ENCODE measurements at regions not wholly inside any gene's neighbourhood (a gene's known extent, or its start where the extent isn't known, plus 50 kb on each side); places are given as distances from the start of the nearest gene placed in this dataset.

GRCh38 chr3:95670765-95671164 is 1143.6 kb upstream of the EPHA6 start:
- TF ChIP-seq, protein P1, sequence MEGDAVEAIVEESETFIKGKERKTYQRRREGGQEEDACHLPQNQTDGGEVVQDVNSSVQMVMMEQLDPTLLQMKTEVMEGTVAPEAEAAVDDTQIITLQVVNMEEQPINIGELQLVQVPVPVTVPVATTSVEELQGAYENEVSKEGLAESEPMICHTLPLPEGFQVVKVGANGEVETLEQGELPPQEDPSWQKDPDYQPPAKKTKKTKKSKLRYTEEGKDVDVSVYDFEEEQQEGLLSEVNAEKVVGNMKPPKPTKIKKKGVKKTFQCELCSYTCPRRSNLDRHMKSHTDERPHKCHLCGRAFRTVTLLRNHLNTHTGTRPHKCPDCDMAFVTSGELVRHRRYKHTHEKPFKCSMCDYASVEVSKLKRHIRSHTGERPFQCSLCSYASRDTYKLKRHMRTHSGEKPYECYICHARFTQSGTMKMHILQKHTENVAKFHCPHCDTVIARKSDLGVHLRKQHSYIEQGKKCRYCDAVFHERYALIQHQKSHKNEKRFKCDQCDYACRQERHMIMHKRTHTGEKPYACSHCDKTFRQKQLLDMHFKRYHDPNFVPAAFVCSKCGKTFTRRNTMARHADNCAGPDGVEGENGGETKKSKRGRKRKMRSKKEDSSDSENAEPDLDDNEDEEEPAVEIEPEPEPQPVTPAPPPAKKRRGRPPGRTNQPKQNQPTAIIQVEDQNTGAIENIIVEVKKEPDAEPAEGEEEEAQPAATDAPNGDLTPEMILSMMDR (IDR thresholded peaks at IDR 0.05) = no peak
- TF ChIP-seq POLR2A (IDR thresholded peaks at IDR 0.05) = no peak
- no peak overlapping the region for H3K27ac ChIP-seq
- DNase-seq = no peak
- no peaks in the 10 kb centered on the region for H3K36me3 ChIP-seq (replicated peaks in 1 of 2)
- no peaks in the 10 kb centered on the region for H3K9me3 ChIP-seq (replicated peaks in 1 of 3)
- H3K27me3 ChIP-seq = no peaks in the 10 kb centered on the region
- no peak overlapping the region for H3K4me3 ChIP-seq
- intact Hi-C loops (cut with DNase I) = no loop called here
- H3K4me1 ChIP-seq (replicated peaks in 1 of 2) = no peaks in the 10 kb centered on the region
- WGBS, 4 donors = 79 to 94% (median 89%) methylated on average over 3 of the region's 3 CpGs

GRCh38 chr3:95673215-95673614 is 1141.2 kb upstream of the EPHA6 start:
- 80 to 92% (median 87%) methylated on average over 2 to 3 of the region's 3 CpGs for WGBS, 4 donors
- H3K27ac ChIP-seq = no peak overlapping the region

DNA sequence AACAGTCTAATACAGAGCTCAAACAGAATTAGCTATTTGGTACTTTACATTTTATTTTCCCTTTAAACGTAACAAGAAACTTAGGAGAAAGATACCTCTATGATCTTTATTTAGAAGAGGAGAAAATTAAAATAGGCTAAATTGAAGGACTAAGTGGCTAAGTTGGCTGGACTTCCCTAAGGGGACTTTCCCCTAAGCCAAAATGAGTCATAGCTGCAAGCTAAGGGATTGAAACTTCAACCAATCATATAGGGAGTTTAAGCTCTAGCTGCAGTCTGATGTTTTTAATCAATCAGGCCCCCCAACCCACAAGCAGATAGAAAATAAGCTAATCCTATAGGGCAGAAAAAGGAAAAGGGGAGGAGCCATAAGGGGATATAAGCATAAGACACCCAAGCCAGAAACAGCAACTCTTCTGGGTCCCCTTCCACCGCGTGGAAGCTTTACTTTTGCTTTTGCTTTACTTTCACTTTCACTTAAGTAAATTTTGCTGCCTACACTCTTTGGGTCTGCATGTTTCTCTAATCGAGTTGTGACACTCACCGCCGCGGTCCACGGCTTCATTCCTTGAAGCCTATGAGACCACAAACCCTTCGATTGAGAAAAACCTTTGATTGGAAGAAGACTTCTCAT is 1108.5 kb upstream of the EPHA6 start:
- Histone ChIP-seq H3K27ac (no peak overlapping the region), H3K9me3 (replicated peaks in 1 of 3) (no peaks in the 10 kb centered on the region), H3K27me3 (no peaks in the 10 kb centered on the region), H3K4me3 (no peak overlapping the region), H3K4me1 (replicated peaks in 1 of 2) (no peaks in the 10 kb centered on the region), H3K36me3 (replicated peaks in 1 of 2) (no peaks in the 10 kb centered on the region)
- intact Hi-C loops (cut with DNase I) = no loop called here
- TF ChIP-seq, protein P1 (IDR thresholded peaks at IDR 0.05) = no peak
- no peak for TF ChIP-seq POLR2A (IDR thresholded peaks at IDR 0.05)
- WGBS, 4 donors = 82 to 85% (median 83%) methylated on average over 9 of the region's 9 CpGs
- DNase-seq = no peak

More at GRCh38 chr3:95673215-95673614, 1141.2 kb upstream of the EPHA6 start:
- Histone ChIP-seq H3K36me3 (replicated peaks in 1 of 2) (no peaks in the 10 kb centered on the region), H3K9me3 (replicated peaks in 1 of 3) (no peaks in the 10 kb centered on the region), H3K4me1 (replicated peaks in 1 of 2) (no peaks in the 10 kb centered on the region), H3K4me3 (no peak overlapping the region), H3K27me3 (no peaks in the 10 kb centered on the region)
- no peak for DNase-seq
- TF ChIP-seq, protein P1 (IDR thresholded peaks at IDR 0.05) = no peak
- no peak for TF ChIP-seq POLR2A (IDR thresholded peaks at IDR 0.05)
- intact Hi-C loops (cut with DNase I) = no loop called here

GRCh38 chr3:95707268-95707667 is 1107.1 kb upstream of the EPHA6 start:
- 67 to 78% (median 68%) methylated on average over 2 of the region's 2 CpGs for WGBS, 4 donors

More at GRCh38 chr3:95707268-95707667, 1107.1 kb upstream of the EPHA6 start:
- no peak for DNase-seq
- Histone ChIP-seq H3K4me3 (no peak overlapping the region), H3K36me3 (replicated peaks in 1 of 2) (no peaks in the 10 kb centered on the region), H3K9me3 (replicated peaks in 1 of 3) (peaks cover 0 to 10% (median 0%) of the 10 kb centered on the region in 3 donors), H3K27me3 (no peaks in the 10 kb centered on the region), H3K27ac (no peak overlapping the region), H3K4me1 (replicated peaks in 1 of 2) (no peaks in the 10 kb centered on the region)
- intact Hi-C loops (cut with DNase I) = no loop called here
- TF ChIP-seq, protein P1 (IDR thresholded peaks at IDR 0.05) = no peak
- no peak for TF ChIP-seq POLR2A (IDR thresholded peaks at IDR 0.05)
